NOMO-1 (cell line): ENCODE measurements at regions not wholly inside any gene's neighbourhood (a gene's known extent, or its start where the extent isn't known, plus 50 kb on each side); places are given as distances from the start of the nearest gene placed in this dataset.

ENCODE experiments used
- DNase-seq, 2 experiments: peaks; one replicate each; lab custom pipeline; 2025; ENCODE audit not compliant: unreplicated experiment in 2 of 2; lab: John Stamatoyannopoulos, UW

GRCh38 chr2:120599656-120600055, 136.0 kb upstream of the GLI2 start:
- no peak for DNase-seq

DNA sequence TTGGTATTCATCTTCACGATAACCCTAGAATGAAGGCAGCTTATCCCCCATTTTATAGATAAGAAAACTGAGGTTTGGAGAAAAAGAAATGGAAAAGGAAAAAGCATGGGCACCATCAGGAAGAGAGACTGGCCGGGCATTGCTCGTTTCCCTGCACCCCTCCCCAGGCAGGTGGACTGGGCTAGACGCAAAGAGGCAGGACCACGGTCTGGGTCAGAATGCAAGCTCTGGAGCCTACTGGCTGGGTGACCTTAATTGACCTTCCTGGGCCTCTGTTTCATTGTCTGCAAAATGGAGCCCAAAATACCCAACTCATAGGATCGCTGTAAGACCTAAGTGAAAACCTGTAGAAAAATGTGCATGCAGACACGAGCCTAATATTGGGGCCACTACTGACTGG, 135.3 kb upstream of the GLI2 start:
- no peak for DNase-seq

DNA sequence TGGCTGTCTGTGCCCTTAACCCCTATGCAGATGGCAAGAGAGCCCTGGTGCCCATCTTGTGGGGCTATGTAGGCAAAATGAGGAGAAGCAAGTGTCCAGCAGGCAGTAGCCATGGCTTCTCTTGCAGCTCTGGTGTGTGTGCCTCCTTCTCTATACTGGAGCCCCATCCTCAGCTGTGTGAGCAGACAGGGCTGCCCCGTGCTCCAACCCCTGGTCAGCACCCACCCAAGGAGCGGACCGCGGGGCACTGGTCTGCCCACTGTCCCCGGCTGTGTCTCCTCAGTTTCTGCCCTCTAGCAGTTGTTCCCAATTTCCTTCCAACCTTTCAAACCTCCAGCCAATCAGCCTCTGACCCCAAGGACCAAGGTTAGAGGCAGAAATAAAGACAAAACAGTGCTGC, 134.9 kb upstream of the GLI2 start:
- no peak for DNase-seq

- no peak for DNase-seq
These were observed 134.1 kb upstream of the GLI2 start for GRCh38 chr2:120601566-120601965.

DNA sequence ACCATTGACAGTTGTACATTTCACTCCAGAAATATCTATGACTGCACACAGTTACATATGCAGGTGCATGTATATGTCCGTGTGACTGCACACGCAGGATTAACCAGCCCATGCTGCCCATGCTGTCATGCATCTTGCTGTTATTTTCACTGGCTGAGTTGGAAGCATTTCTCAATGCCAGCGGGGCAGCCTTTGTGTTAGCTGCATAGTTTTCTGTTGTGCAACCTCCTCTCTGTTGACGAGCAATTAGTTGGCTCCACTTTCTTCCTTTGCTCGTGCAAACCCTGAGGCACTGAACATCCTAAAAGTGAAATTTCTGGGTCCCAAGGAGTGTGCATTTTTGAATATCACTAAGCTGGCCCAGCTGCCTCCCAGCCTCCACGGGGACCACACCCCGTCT, 133.4 kb upstream of the GLI2 start:
- DNase-seq, result no peak

DNA sequence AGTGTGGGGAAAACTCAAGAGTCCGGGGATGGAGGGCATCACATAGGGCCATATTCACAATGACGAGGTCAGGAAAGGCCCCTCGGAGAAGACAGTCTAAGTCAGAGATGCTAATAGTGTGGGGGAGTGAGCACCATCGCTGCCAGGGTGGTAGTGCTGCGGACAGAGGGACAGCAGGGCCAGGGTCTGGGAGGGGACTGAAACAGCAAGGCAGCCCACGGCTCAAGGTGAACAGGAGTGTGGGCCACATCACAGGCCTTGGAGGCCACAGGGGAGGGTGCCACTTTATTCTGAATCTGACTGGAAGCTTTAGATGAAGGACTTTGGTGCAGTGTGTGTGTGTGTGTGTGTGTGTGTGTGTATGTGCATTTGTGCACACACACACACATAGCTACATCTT, 130.9 kb upstream of the GLI2 start:
- no peak for DNase-seq

- peak; percentile 4 to 42 for DNase-seq
These were observed 130.3 kb upstream of the GLI2 start for GRCh38 chr2:120605231-120605935.

DNA sequence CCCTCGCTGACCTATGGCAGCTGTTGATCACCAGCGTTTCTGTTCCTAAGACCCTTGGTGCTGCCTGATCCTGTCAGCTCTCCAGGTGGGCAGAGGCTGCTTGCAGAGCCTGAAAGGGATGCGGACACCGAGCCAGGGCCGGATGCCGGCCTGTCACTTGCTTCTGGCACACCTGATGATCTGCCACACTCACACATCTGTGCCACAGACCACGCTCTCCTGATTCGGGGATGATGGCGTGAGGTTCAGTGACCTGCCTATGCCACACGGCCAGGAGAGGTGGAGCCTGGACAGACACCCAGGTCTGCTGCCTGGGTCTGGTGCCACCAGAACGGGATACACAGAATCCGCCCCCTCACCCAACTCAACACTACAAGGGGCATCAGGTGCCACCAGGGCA, 129.4 kb upstream of the GLI2 start:
- no peak for DNase-seq

GRCh38 chr2:120606931-120607330, 128.7 kb upstream of the GLI2 start:
- DNase-seq, result no peak

DNA sequence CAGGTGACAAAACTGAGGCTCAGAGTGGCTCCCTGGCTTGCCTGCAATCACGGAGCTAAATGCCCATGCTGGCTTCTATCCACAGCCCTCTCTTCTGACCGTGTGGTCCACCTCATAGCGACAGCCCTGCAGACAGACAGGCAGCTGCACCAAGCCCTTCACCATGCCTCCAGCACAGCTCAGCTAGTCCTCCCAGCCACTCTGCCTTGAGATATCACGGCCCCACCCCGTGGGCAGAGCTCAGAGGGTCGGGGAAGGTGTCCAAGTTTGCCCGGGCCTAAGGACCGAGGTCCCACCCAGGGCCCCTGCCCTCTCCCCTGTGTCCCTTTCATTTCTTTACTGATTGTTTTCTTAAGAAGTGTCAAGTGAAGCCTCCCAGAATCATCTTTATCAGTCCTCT, 128.2 kb upstream of the GLI2 start:
- DNase-seq, result no peak

- no peak for DNase-seq
These were observed 127.7 kb upstream of the GLI2 start for GRCh38 chr2:120607996-120608395.

GRCh38 chr2:120609826-120610395, 125.8 kb upstream of the GLI2 start:
- no peak for DNase-seq

GRCh38 chr2:120611016-120611415, 124.7 kb upstream of the GLI2 start:
- DNase-seq, result no peak

DNA sequence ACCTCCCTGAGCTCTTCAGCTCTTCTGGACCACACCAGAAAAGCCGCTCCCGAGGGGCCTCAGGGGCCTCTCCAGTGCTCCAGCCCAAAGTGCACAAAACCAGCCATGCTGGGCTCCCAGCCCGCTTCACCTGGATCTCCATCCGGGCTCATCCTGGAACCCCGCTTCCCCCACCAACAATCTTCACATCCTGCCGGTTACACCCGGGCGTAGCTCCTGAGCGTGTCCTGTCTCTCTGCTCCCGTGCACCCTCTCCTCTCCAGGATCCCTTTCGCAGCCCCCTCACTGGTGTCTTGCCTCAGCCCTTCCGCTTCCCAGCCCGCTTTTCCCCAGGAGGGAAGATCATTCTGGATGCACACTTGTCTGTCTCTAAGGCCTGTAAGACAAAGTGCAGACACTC, 123.7 kb upstream of the GLI2 start:
- no peak for DNase-seq

- DNase-seq, result no peak
These were observed 123.2 kb upstream of the GLI2 start for GRCh38 chr2:120612471-120612870.

DNA sequence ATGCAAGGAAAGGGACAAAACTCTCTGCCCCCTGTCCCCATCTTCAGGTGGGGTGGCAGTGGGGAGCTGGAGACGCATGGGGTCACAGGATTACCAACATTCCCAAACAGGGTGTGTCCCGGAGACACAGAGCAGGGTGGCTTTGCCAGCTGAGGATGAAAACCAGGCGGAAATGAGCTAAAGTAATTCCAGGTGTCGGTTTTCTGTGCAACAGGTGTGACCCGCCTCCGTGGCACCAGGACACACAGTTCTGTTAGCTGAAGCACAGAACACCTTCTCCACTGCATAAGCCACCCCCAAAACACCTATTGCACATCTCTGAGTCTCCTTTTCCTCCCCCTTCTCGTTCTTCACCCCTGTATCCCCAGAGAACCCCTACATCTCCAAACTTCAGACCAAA, 122.7 kb upstream of the GLI2 start:
- no peak for DNase-seq

GRCh38 chr2:120613742-120614571, 121.7 kb upstream of the GLI2 start:
- DNase-seq, result no peak

DNA sequence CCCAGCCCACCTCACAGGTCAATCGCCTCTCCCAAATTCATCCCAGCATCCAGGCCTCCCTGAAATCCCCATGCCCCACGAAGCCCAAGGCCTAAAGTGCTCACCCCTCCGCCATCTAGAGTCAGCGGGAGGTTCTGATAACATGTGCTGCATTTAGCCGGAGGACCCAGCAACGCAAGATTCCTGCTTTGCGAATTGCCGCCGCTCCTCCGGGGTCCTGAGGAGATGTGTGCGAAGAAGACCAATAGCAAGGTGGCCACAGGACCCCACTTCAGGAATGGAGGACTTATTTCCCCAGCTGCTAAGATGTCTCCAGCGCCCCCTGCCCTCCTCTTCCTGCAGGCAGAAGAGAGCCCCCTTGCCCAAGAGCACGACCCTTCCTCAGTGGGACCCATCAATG, 120.8 kb upstream of the GLI2 start:
- no peak for DNase-seq

- DNase-seq, result no peak
These were observed 119.4 kb upstream of the GLI2 start for GRCh38 chr2:120616261-120616660.

GRCh38 chr2:120617055-120617454, 118.6 kb upstream of the GLI2 start:
- no peak for DNase-seq

DNA sequence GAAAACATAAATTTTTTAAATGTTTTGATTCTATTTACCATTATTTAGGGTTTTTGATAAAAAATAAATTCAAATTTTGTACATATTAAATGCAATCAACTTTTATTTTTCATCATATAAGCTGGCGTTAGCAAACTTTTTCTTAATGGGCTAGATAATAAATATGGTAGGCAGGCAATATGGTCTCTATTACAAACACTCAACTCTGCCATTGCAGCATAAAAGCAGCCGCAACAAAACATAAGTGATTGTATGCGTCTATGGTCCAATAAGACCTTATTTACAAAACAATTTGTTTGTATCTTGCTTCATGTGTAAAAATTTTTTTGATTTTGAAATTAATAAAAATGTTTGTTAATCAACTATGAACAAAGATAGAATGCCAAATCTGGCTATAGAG, 116.8 kb upstream of the GLI2 start:
- no peak for DNase-seq

GRCh38 chr2:120619579-120619978, 116.1 kb upstream of the GLI2 start:
- DNase-seq, result no peak
